Osteocyte (in vitro differentiated cells): ENCODE measurements at regions not wholly inside any gene's neighbourhood (a gene's known extent, or its start where the extent isn't known, plus 50 kb on each side); places are given as distances from the start of the nearest gene placed in this dataset.

Source experiments
- DNase-seq: peaks from one replicate; pipeline ENCODE4 v3.0.0; 2021; ENCODE audit warnings: mixed read lengths; ENCODE audit not compliant: unreplicated experiment; ENCODE audit errors: extremely low spot score
- H3K27ac Mint-ChIP-seq: one replicate; pipeline ENCODE4 v1.8.0; 2021; ENCODE audit warnings: mild to moderate bottlenecking, mixed read lengths; ENCODE audit not compliant: unreplicated experiment
- H3K27me3 Mint-ChIP-seq: one replicate; pipeline ENCODE4 v1.8.0; 2021; ENCODE audit warnings: mixed read lengths; ENCODE audit not compliant: unreplicated experiment
- H3K36me3 Mint-ChIP-seq: one replicate; pipeline ENCODE4 v1.8.0; 2021; ENCODE audit warnings: mixed read lengths; ENCODE audit not compliant: unreplicated experiment
- H3K4me1 Mint-ChIP-seq: one replicate; pipeline ENCODE4 v1.8.0; 2021; ENCODE audit warnings: mixed read lengths; ENCODE audit not compliant: unreplicated experiment
- H3K4me3 Mint-ChIP-seq: one replicate; pipeline ENCODE4 v1.8.0; 2021; ENCODE audit warnings: mild to moderate bottlenecking, moderate library complexity, mixed read lengths; ENCODE audit not compliant: unreplicated experiment
- H3K9me3 Mint-ChIP-seq: one replicate; pipeline ENCODE4 v1.8.0; 2021; ENCODE audit warnings: mixed read lengths; ENCODE audit not compliant: unreplicated experiment
- CTCF ChIP-seq: fragments of 200-600 bp; sonication (generic); IDR thresholded peaks from 2 replicates; pipeline ENCODE4 v1.5.0; 2021; ENCODE audit warnings: antibody characterized with exemption, mild to moderate bottlenecking, moderate library complexity

GRCh38 chr13:80444240-80445015 lies 103.5 kb upstream of the SPRY2 start:
- no peak for DNase-seq
- no peaks in the 10 kb centered on the region for H3K27me3 Mint-ChIP-seq
- peaks cover 19% of the 10 kb centered on the region for H3K4me1 Mint-ChIP-seq
- H3K36me3 Mint-ChIP-seq: peaks cover 1% of the 10 kb centered on the region
- no peak for TF ChIP-seq CTCF
- no peaks in the 10 kb centered on the region for H3K9me3 Mint-ChIP-seq
- H3K27ac Mint-ChIP-seq: no peak overlapping the region
- no peak overlapping the region for H3K4me3 Mint-ChIP-seq

- Mint-ChIP-seq H3K9me3 (no peaks in the 10 kb centered on the region), H3K27ac (no peak overlapping the region)
- TF ChIP-seq CTCF: no peak
Observed at GRCh38 chr13:80442609-80443008, 101.7 kb upstream of the SPRY2 start.

GRCh38 chr13:80441968-80442367 lies 101.0 kb upstream of the SPRY2 start:
- Mint-ChIP-seq H3K27ac (no peak overlapping the region), H3K4me1 (peaks cover 37% of the 10 kb centered on the region), H3K4me3 (no peak overlapping the region), H3K9me3 (no peaks in the 10 kb centered on the region), H3K36me3 (peaks cover 1% of the 10 kb centered on the region), H3K27me3 (no peaks in the 10 kb centered on the region)
- TF ChIP-seq CTCF: no peak
- no peak for DNase-seq

More at GRCh38 chr13:80442609-80443008, 101.7 kb upstream of the SPRY2 start:
- peaks cover 1% of the 10 kb centered on the region for H3K36me3 Mint-ChIP-seq
- peaks cover 31% of the 10 kb centered on the region for H3K4me1 Mint-ChIP-seq
- no peak overlapping the region for H3K4me3 Mint-ChIP-seq
- no peaks in the 10 kb centered on the region for H3K27me3 Mint-ChIP-seq
- no peak for DNase-seq

GRCh38 chr13:80438521-80438920 lies 97.6 kb upstream of the SPRY2 start:
- no peaks in the 10 kb centered on the region for H3K9me3 Mint-ChIP-seq
- peaks cover 2% of the 10 kb centered on the region for H3K36me3 Mint-ChIP-seq
- TF ChIP-seq CTCF: no peak
- no peak overlapping the region for H3K27ac Mint-ChIP-seq
- no peak overlapping the region for H3K4me3 Mint-ChIP-seq
- DNase-seq: no peak
- peaks cover 50% of the 10 kb centered on the region for H3K4me1 Mint-ChIP-seq
- no peaks in the 10 kb centered on the region for H3K27me3 Mint-ChIP-seq

- no peak for TF ChIP-seq CTCF
- Mint-ChIP-seq H3K27me3 (no peaks in the 10 kb centered on the region), H3K9me3 (no peaks in the 10 kb centered on the region), H3K27ac (peak overlapping the region; percentile 32), H3K4me3 (no peak overlapping the region), H3K36me3 (peaks cover 3% of the 10 kb centered on the region), H3K4me1 (peaks cover 50% of the 10 kb centered on the region)
- DNase-seq: no peak
Observed at GRCh38 chr13:80437231-80437630, 96.3 kb upstream of the SPRY2 start.
